ENCODE measurements at regions not wholly inside any gene's neighbourhood (a gene's known extent, or its start where the extent isn't known, plus 50 kb on each side); places are given as distances from the start of the nearest gene placed in this dataset.

GRCh38 chr11:123308077-123308476 lies 113.0 kb upstream of the CLMP start:
- TF ChIP-seq, protein P1, sequence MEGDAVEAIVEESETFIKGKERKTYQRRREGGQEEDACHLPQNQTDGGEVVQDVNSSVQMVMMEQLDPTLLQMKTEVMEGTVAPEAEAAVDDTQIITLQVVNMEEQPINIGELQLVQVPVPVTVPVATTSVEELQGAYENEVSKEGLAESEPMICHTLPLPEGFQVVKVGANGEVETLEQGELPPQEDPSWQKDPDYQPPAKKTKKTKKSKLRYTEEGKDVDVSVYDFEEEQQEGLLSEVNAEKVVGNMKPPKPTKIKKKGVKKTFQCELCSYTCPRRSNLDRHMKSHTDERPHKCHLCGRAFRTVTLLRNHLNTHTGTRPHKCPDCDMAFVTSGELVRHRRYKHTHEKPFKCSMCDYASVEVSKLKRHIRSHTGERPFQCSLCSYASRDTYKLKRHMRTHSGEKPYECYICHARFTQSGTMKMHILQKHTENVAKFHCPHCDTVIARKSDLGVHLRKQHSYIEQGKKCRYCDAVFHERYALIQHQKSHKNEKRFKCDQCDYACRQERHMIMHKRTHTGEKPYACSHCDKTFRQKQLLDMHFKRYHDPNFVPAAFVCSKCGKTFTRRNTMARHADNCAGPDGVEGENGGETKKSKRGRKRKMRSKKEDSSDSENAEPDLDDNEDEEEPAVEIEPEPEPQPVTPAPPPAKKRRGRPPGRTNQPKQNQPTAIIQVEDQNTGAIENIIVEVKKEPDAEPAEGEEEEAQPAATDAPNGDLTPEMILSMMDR (conservative IDR thresholded peaks at IDR 0.05; ENCODE audit: low read length) = no peak
- no peak for TF ChIP-seq EZH2phosphoT487 (IDR thresholded peaks at IDR 0.05; ENCODE audit: borderline replicate concordance)

All from Loucy (cell line).